HG03521 (cell line): ENCODE measurements at regions not wholly inside any gene's neighbourhood (a gene's known extent, or its start where the extent isn't known, plus 50 kb on each side); places are given as distances from the start of the nearest gene placed in this dataset.

Experiments
- ATAC-seq: cut with Tn5 transposase; IDR thresholded peaks from one replicate; pipeline ENCODE4 v1.9.1; 2021; ENCODE audit warnings: mild to moderate bottlenecking, moderate library complexity; ENCODE audit not compliant: unreplicated experiment

- ATAC-seq = no peak
Measured at GRCh38 chr9:90979138-90979551, 177.5 kb downstream of the SYK start.

DNA sequence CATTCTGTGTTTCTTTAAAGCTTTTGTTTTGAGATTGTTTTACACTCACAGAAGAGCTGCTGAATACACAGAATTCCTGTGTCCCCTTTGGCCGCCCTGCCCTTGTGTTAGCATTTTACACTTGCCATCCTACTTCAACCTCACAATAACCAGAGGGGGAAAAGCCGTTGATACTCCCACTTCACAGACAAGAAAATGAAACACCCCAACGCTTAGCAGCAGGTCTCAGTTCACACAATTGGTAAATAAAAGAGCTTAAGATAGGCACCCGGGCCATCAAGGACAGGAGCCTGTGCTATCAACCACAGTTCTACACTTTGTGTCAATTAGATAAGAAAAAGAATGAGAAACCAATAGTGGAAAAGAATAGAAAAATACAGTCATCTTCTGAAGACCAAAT is 178.0 kb downstream of the SYK start:
- ATAC-seq = no peak

- ATAC-seq = no peak
Measured at GRCh38 chr9:90981726-90982125, 180.1 kb downstream of the SYK start.

GRCh38 chr9:90983394-90983793 is 181.8 kb downstream of the SYK start:
- ATAC-seq = no peak

- no peak for ATAC-seq
Measured at GRCh38 chr9:90985631-90986030, 184.0 kb downstream of the SYK start.

GRCh38 chr9:90986161-90986560 is 184.5 kb downstream of the SYK start:
- no peak for ATAC-seq

DNA sequence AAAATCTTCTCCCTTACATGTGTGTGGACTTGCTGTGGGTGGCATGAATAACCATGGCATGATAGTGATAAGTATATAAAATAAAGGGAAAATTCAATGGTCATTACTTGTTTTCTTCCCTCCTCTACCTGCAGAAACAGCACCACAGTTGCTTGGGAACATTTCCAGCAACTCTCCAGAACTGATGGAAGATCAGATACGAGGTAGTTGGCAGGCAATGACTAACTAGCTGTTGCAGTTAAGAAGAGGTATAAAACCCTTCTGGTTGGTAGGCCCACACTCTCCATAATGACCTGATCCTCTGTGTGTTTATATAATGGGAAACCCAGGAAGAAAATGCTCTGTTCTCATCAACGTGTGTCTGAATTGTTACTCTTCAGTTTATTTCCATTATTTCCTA is 185.9 kb downstream of the SYK start:
- no peak for ATAC-seq

DNA sequence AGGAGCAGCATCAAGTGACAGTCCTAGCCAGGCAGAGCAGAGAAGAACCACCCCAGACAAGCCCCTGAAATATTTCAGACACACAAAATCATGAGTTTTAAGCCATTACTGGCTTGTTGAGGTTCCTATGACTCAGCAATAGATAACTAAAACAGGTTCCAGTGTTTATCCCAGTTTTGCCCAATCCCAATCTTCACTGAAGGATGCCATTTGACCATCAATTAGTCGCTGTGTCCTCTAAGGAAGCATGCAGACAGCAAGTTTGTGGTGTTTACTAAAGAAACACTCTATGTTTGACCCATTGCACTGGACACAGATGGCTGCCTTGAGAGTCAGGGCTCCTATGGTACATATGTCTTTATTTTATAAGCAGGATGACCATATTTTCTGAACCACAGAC is 186.7 kb downstream of the SYK start:
- ATAC-seq = no peak

DNA sequence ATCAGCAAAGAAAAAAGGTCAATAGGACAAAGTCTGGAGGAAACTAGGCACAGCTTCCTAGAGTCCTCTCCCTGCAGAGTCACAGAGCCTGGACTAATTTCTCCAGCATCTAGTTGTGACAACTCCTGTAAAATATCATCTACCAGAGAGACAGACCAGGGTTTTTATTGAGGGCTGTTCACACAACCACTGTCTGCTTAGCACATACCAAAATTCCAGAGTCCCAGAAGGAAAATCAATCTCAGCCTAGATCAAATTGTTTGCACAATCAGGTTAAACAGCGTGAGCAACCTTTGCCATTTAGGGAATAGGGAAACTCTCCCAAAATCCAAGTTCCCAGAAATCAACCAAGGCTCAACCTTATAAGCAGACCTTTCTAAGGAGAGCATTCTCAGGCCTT is 190.3 kb downstream of the SYK start:
- no peak for ATAC-seq

DNA sequence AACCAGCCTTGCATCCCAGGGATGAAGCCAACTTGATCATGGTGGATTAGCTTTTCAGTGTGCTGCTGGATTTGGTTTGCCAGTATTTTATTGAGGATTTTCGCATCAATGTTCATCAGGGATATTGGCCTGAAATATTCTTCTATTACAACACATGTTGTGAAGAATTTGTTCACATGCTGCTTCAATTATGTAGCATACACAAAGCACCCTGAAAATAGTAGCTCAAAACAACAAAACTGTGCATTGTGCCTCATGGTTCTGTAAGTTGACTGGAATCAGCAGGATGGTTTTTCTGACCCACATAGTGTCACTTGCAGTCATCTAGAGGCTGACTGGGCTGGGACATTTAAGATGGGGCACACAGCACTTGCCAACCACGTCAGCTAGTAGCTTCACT is 193.9 kb downstream of the SYK start:
- ATAC-seq = no peak

DNA sequence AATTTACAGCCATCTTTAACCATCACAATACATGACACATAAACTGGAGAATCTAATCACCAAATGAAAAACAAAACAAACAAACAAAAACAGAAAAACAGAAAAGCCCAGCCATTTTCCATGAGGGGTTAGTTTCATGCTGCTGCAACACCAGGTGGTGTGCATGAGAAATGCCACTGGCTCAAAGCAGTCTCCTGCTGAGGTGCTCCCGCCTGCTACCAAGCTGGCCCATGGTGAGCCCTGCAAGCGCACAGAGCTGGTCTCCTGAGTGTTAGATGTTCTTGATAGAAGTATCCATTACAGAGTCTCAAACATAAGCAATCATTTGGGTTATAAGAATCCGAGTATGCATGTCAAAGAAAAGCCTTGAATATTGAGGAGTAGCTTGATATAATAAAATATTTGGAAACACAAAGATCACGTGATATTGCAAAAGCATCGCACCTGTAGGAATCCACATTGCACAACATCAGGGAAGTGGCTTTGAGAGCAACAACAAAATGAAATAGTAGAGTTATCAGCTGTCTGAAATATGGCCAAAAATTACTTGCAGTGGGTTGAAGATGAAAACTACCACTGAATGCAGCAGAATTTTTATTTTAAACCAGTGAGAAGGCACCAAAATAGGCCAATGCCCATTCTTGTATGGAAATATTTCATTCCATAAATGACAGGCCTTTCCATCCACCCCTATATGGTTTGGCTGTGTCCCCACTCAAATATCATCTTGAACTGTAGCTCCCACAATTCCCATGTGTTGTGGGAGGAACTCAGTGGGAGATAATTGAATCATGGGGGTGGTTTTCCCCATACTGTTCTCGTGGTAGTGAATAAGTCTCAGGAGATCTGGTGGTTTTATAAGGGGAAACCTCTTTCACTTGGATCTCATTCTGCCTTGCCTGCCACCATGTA is 194.8 kb downstream of the SYK start:
- ATAC-seq = no peak

- no peak for ATAC-seq
Measured at GRCh38 chr9:90998573-90998972, 197.0 kb downstream of the SYK start.

DNA sequence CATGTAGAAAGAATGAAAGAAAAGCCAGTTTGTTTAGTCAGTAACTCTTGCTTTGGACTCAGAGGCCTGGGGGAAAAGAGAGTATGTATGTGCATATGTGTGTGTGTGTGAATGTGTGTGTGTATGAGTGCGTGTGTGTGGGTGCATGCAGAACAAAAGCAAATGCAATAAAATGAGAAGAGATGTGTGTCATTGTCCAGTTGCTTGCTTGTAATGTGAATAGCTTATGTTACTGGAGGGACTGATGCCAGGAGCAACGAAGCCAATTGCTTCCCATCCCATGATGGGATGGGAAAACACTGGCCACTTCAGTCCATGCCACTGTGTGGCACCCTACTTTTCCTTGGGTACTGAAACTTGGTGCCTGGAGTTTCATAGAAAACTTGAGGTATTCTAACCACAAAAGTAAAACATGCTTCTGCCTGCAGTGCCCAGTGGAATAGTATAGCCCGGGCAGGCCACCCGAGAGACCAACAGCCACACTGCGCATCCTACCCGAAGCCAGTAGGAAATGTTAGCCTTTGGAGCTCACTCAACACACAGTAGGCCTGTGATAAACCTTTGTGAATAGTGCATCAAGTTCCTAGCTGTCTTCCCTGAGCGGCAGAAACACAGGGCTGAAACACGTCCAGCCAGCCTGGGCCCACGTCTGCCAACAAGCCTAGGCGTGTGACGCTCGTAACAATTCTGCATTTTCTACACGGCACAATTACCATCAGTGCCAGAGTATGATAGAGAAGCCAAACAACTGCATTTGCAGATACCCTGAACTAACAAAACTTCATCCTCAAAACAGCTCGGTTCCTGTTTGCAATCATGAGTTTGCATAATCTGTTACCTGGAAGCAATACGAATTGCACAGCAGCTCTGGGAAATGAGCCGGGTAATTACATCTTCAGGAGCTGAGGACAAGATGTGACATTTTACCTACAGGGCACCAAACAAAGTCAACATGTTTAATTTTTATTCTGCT is 198.1 kb downstream of the SYK start:
- no peak for ATAC-seq

DNA sequence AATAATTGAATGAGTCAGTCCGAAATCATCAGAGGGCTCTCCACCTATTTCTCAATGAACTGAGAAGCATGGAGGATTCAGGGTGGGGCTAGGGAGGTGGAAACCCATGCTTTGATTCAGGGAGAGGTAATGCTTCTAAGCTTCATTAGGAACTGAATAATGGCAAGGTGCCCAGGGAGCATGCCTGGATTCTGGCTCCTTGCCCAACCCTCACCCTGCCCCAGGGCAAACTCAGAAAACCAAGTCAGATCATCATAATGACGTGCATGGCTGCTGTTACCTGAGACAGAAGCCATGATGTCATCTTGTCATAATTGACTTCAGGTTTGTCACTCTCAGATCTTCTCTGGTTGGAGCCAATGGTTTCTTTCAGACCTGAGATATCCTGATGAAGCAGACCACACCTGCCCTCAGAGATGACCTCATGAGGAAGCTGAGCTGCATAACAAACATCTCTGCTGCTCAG is 199.6 kb downstream of the SYK start:
- ATAC-seq = no peak

DNA sequence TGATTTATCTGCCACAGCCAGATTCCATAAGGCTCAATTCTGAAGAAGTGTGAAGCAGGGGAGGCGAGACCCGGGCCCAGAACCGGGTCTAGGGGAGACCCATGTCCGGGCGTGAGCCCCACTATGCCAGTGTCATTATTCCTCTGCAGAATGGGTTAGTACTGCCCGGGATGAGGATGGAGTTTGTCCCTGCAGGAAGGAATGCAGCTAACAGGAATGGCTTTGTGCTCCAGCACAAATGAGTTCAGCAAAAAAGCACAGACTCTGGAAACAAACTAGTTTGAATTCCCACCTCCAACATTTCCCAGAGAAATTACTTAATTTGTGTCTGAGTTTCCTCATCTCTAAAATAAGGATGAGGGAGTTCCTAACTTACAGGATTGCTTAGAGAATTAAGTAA is 202.9 kb downstream of the SYK start:
- ATAC-seq = no peak

DNA sequence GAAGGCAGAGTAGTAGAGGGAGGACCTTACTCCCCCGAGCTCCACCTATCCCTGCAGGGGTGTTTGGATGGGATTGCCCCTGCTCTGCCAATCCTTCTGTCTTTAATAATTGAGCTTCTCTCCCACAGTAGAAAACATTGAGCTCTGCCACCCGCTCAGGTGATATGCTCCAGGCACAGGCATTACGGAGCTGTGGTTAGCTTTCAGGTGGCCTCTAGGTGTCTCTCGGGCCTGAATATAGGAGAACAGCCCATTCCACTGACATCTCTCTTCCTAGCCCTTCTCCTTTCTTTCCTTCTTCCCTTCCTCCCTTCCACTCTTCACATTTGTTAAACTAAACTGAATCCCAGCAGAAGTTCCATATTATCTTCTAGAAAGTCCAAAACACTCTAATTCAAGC is 203.4 kb downstream of the SYK start:
- no peak for ATAC-seq

DNA sequence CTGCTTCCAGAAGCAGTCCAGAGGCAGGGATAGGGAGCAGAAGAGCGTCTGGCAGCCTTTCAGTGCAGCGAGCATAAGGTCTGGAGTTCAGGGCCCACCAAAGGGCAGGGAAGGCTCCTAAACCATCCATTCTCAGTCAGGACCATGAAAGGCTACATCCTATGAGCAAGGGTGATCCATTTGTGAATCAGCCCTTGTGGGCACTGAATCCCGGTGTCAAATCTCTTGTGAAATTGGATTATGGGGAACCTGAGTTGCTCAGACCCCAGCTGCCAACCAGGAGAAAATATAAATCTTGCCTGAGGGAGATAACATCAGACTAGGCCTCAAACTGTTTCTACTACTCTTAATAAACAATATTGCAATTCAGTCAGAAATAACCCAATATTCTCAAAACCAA is 204.4 kb downstream of the SYK start:
- no peak for ATAC-seq

DNA sequence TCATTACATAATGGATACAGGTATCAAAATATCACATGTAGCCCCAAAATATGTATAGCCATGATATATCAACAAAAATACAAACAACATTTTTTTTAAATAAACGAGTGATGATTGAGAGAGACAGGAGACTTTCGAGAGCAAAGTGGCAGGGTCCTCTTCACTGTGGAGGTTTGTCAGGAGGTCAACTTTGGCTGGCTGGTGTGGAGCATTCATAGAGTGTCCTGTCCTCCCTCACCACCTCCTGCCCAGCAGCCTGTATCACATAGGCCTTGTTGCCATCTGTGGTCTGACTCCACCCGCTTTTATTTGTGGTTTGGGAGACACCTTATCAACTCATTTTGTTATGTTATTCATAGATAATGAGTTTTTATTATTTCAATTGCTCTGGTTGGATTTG is 206.9 kb downstream of the SYK start:
- ATAC-seq = no peak

- ATAC-seq = no peak
Measured at GRCh38 chr9:91011891-91012290, 210.3 kb downstream of the SYK start.

DNA sequence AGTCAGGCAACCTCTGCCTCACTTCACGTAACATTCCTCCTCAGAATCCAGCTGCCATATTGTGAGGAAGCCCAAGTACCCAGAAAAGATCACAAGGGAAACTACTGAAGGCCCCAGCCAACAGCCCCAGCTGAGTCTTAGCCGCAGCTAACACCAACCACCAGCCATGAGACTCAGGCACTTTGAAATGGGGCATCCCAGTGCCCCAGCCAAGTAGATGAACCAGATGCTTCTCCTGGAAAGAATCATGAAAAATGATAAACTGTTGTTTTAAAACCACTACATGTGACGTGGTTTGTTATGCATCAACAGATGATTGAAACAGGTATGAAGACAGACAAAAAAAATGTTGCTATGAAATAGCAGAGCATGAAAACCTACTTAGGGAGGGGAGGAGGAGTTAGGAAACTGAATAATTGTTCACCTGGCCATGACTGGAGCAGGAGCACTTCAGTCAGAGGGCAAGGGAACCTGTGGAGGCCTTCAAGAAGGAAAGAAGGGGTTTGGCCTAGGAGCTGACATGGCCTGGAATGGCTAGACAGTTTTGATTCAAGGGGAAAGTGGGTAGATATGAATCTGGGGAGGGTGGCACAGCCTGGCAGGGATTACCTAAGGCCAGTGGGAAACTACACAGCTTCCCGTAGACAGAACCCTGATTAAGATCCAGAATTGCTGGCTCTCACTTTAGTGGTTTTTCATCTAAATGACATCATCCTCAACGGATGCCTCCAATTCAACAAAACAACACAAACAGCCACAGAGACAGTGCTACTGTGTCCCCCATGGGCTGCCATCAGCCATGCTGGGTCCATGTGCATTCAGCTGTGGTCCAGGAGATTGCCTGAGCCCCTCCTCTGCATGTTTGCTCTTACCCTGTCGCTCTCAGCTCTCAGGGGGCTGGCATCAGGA is 211.6 kb downstream of the SYK start:
- no peak for ATAC-seq

DNA sequence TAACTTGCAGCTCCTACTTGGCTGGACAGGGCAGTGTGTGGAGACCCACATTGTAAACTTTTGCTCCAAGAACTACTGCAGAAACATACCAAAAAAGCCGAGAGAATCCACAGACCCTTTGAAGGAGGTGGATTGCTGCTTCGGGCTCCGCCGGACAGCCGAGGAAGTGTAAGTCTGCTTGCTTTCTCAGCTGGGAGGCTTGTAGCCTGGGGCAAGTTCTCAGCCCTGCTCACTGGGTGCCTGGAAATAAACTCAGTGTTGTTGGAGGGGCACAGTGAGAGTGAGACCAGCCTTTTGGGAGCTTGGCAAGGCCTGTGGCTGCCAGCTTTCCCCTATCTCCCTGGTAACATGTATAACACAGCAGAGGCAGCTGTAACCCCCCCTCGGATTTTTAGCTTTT is 215.6 kb downstream of the SYK start:
- no peak for ATAC-seq
